NT2/D1 (cell line): ENCODE measurements at regions not wholly inside any gene's neighbourhood (a gene's known extent, or its start where the extent isn't known, plus 50 kb on each side); places are given as distances from the start of the nearest gene placed in this dataset.

Source experiments
- DNase-seq: peaks from one replicate; pipeline ENCODE4 v3.0.0-alpha.2; 2011; ENCODE audit warnings: low read depth, low spot score
- H3K27me3 ChIP-seq: 2 replicates; pipeline ENCODE4 v1.6.0; 2011; ENCODE audit warnings: mild to moderate bottlenecking; ENCODE audit not compliant: insufficient read length, insufficient read depth
- H3K36me3 ChIP-seq: 2 replicates; pipeline ENCODE4 v1.6.1; 2011; ENCODE audit warnings: mild to moderate bottlenecking, low read length, mixed read lengths; ENCODE audit not compliant: insufficient read depth, insufficient read length
- H3K4me1 ChIP-seq: 2 replicates; pipeline ENCODE4 v1.5.1; 2011; ENCODE audit not compliant: insufficient read depth, insufficient read length
- H3K4me3 ChIP-seq: 2 replicates; pipeline ENCODE4 v1.5.1; 2011; ENCODE audit warnings: low read depth; ENCODE audit not compliant: insufficient read length
- H3K9ac ChIP-seq: 2 replicates; pipeline ENCODE4 v1.6.0; 2011; ENCODE audit warnings: low read depth; ENCODE audit not compliant: insufficient read length
- H3K9me3 ChIP-seq: 2 replicates; pipeline ENCODE4 v1.5.1; 2011; ENCODE audit warnings: mild to moderate bottlenecking, low read length; ENCODE audit not compliant: insufficient read depth
- SUZ12 ChIP-seq: IDR thresholded peaks from 2 replicates; pipeline ENCODE4 v1.6.1; 2011; ENCODE audit not compliant: insufficient read length, insufficient read depth; ENCODE audit errors: extremely low read depth
- YY1 ChIP-seq: IDR thresholded peaks from 2 replicates; pipeline ENCODE4 v1.6.1; 2011; ENCODE audit not compliant: insufficient read length, insufficient read depth
- ZNF274 ChIP-seq: IDR thresholded peaks from 2 replicates; pipeline ENCODE4 v1.6.1; 2011; ENCODE audit warnings: mild to moderate bottlenecking, low read depth, low read length

DNA sequence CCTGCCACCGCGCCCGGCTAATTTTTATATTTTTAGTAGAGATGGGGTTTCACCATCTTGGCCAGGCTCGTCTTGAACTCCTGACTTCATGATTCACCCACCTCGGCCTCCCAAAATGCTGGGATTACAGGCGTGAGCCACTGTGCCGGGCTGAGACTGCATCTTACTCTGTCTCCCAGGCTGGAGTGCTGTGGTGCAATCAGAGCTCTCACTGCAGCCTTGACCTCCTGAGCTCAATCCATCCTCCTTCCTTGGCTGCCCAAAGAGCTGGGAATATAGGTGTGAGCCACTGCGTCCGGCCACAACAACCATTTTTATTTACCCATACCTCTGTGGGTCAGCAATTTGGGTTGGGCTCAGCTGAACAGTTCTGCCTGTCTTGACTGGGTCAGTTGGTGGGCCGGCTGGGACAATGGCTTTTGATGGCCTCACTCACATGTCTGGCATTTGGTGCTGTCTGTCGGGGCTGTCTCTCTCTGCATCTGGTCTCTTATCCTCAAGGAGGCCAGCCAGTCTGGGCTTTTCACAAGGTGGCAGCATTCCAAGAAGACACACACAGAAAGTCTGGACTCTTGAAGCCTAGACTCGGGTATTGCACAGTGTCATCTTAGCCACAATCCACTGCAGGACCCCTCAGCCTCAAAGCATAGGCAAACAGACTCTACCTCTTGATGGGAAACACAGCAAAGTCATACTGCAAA is 116.8 kb upstream of the GATA6 start:
- no peaks in the 10 kb centered on the region for H3K27me3 ChIP-seq
- H3K9ac ChIP-seq: no peak overlapping the region
- no peak for TF ChIP-seq SUZ12
- DNase-seq: no peak
- no peak overlapping the region for H3K4me3 ChIP-seq
- H3K9me3 ChIP-seq: no peaks in the 10 kb centered on the region
- no peaks in the 10 kb centered on the region for H3K36me3 ChIP-seq
- H3K4me1 ChIP-seq: peaks cover 5% of the 10 kb centered on the region

- no peak overlapping the region for H3K9ac ChIP-seq
- H3K4me1 ChIP-seq: peaks cover 5% of the 10 kb centered on the region
- H3K9me3 ChIP-seq: no peaks in the 10 kb centered on the region
- H3K4me3 ChIP-seq: no peak overlapping the region
- no peak for DNase-seq
- H3K36me3 ChIP-seq: no peaks in the 10 kb centered on the region
- TF ChIP-seq YY1: no peak
- no peak for TF ChIP-seq SUZ12
- TF ChIP-seq ZNF274: no peak
- H3K27me3 ChIP-seq: no peaks in the 10 kb centered on the region
These were observed 113.7 kb upstream of the GATA6 start for GRCh38 chr18:22055466-22056238.

DNA sequence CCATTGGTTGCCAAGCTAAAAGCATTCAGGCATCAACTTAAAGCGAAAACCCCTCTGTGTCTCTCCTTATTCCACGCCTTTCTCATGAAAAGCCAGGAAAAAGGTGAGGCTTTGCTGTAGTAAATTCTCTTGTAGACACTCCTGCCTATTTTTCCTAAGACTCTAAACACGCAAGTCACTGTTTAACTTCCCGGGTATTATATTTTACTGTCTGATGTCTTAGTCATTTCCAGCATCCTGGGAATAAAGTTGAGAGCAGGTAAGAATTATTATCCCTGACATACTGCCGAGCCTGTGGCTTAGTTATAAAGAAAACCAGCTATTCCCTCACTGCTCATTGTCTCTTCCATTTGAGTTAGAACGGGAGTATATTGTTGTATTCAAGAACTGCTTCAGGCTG is 112.4 kb upstream of the GATA6 start:
- DNase-seq: no peak
- no peaks in the 10 kb centered on the region for H3K36me3 ChIP-seq
- H3K27me3 ChIP-seq: no peaks in the 10 kb centered on the region
- no peaks in the 10 kb centered on the region for H3K9me3 ChIP-seq
- H3K9ac ChIP-seq: no peak overlapping the region
- TF ChIP-seq ZNF274 (no peak), YY1 (no peak), SUZ12 (no peak)
- no peaks in the 10 kb centered on the region for H3K4me1 ChIP-seq
- no peak overlapping the region for H3K4me3 ChIP-seq

GRCh38 chr18:22057908-22058527 is 111.4 kb upstream of the GATA6 start:
- Histone ChIP-seq H3K9me3 (no peaks in the 10 kb centered on the region), H3K27me3 (no peaks in the 10 kb centered on the region), H3K36me3 (no peaks in the 10 kb centered on the region), H3K9ac (no peak overlapping the region), H3K4me3 (no peak overlapping the region), H3K4me1 (no peaks in the 10 kb centered on the region)
- DNase-seq: no peak
- no peak for TF ChIP-seq YY1
- TF ChIP-seq ZNF274: no peak
- TF ChIP-seq SUZ12: no peak

DNA sequence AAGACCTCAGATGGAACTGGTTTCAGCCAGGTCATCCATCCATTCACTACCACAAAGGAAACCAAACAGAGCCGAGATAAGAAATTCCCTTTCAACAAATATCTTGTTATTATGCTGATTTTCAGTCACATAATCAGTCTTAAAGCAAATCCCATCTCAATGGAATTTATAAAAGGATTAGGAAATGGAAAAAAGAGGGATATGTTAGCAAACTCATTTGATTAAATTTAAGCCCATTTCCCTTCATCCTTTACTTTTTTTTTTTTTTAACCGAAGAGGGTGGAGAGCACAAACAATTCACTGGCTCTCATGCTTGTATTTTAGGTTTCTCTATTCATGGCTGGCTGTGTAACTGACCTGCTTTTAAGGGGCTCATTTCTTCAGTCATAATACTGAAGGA is 109.0 kb upstream of the GATA6 start:
- Histone ChIP-seq H3K9me3 (no peaks in the 10 kb centered on the region), H3K4me1 (no peaks in the 10 kb centered on the region), H3K36me3 (no peaks in the 10 kb centered on the region), H3K27me3 (no peaks in the 10 kb centered on the region), H3K9ac (no peak overlapping the region), H3K4me3 (no peak overlapping the region)
- TF ChIP-seq YY1: no peak
- DNase-seq: no peak

DNA sequence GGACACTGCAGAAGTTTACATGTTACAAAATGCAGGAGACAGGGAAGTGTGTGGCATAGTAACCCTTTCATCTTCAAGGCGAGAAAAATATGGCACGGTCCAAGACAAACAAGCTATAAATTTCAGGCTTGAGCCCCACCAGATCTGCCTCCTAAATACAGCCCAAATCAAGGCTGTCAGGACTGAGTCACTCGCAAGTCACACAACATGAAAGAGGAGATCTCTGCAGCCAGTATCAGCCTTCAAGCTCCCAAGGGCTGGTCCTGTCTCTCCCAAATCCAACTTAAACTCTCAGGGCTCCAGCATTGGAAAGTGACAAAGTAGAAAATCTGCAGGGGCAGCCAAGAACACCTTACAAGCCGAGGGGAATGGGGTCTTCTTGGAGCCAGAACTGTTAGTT is 106.3 kb upstream of the GATA6 start:
- H3K36me3 ChIP-seq: no peaks in the 10 kb centered on the region
- TF ChIP-seq SUZ12: no peak
- no peak for TF ChIP-seq ZNF274
- TF ChIP-seq YY1: no peak
- no peaks in the 10 kb centered on the region for H3K9me3 ChIP-seq
- DNase-seq: no peak
- H3K9ac ChIP-seq: no peak overlapping the region
- no peaks in the 10 kb centered on the region for H3K27me3 ChIP-seq
- no peaks in the 10 kb centered on the region for H3K4me1 ChIP-seq
- H3K4me3 ChIP-seq: no peak overlapping the region

DNA sequence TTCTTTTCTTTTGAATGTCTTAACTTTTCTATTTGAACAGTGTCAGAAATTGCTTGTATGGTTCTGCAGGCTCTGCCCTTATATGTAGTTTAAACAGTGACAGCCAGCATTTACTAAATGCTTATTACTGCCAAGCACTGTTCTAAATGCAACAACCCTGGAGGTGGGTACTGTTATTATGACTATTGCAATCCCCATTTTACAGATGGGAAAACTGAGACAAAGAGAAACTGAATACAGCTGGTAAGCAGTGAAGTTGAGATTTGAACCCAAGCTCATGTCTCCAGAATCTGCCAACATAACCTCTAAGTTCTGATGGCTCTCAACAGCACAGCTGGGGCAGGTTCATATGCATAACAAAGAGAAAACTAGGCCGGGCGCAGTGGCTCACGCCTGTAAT is 105.7 kb upstream of the GATA6 start:
- H3K9ac ChIP-seq: no peak overlapping the region
- no peak overlapping the region for H3K4me3 ChIP-seq
- DNase-seq: no peak
- no peaks in the 10 kb centered on the region for H3K4me1 ChIP-seq
- no peaks in the 10 kb centered on the region for H3K27me3 ChIP-seq
- TF ChIP-seq ZNF274 (no peak), YY1 (no peak), SUZ12 (no peak)
- H3K9me3 ChIP-seq: no peaks in the 10 kb centered on the region
- no peaks in the 10 kb centered on the region for H3K36me3 ChIP-seq
